GM19438 (cell line): ENCODE measurements at regions not wholly inside any gene's neighbourhood (a gene's known extent, or its start where the extent isn't known, plus 50 kb on each side); places are given as distances from the start of the nearest gene placed in this dataset.

Experiments used
- ATAC-seq: cut with Tn5 transposase; IDR thresholded peaks from one replicate; pipeline ENCODE4 v1.9.1; 2021; ENCODE audit warnings: low read depth; ENCODE audit not compliant: unreplicated experiment

DNA sequence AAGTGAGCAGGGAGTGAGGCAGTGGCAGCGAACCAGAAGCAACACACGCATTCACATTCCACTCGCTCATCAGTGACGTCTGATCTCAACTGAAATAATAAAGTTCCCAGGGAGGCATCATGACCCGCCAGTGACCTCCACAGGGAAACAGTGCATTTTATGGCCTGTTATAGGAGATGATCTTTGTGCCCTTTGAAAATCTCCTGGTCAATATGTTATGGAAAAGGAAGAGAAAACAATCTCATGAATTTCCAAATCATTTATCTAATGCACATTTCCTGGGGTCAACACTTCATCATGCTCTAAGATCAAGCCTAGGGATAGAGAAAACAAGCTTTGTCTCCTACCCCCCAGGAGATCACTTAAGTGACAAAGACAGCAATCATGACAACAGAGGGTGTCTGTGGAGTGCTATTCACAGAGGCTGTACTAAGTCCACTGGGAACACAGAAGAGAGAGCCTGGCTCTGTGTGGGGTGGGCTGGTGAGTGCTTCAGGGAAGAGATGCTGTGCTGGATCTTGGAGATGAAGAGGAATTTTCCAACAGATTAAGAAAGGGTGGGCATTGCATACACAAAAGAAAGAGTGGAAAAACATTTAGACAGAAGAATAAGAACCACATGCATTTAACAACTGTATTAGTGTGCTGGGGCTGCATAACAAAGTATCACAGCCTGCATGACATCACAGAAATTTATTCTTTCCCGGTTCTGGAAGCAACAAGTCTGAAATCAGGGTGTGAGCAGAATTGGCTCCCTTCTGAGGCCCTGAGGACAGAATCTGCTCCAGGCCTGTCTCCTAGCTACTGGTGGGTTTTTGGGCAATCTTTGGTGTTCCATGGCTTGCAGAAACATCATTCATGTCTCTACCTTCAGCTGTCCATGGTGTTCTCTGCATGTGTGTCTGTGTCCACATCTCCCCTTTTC lies 613.9 kb upstream of the IGFBP3 start:
- no peak for ATAC-seq

DNA sequence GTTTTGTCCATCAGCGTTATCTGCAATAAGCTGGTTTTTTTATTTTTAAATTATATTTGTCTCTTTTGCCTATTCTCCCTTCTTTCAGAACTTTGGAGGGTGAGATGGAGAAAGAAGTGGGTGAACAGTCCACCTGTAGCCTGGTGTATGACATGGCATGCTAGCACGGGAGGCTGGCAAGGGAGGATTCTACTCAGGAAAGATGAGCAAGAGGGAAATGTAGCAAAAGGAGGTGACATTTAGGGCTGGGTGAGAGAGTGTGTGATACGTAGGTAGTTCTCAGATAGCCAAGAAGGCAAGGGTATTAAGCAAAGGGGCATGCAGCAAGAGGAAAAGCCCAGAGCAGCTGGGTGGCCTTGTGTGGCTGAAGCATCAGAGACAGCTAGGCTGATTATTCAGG lies 612.9 kb upstream of the IGFBP3 start:
- no peak for ATAC-seq

DNA sequence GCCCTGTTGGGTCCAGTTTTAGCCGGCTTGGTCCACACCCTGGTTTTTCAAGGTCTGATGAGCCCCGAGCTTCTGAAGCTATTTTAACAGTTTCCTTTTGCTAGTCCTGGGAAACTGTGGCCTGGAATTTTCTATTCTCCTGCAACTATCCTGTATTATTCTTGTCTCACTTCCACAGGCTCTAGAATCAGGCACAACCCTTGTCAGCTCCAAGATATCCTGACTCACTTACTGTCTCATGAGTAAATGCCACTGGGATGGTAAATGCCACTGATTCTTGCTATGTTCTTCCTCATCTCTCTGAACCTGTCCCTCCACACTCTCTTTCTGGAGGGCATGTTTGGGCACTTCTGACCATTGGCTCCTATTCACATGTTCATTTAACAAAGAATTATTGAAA lies 611.5 kb upstream of the IGFBP3 start:
- no peak for ATAC-seq

DNA sequence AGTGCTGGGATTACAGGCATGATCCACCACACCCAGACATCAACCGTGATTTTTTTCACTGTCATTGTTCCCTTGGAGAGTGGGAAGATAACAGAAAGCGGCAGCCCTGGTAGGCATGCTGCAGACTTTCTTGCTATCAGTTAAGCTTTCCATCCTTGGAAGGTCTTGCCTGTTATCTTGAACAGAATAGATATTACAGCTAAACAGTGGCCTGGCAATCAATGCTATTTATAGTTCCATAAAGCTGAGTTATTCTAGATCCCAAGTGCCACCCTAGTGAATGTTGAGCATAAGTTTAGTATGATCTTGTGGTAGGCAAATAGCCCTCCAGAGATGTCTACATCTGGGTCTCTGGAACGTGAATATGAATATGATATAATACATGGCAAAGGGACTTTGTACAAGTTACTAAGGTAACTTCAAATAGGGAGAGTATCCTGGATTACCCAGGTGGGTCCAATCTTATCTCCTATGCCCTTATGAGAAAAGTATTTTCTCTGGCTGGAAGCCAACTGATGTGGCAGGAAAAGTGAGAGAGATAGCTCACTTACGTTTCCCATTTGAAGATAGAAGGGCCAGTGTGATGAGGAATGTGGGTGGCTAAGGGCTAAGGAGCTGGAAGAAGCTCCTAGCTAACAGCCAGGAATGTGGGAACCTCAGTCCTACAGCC lies 609.1 kb upstream of the IGFBP3 start:
- no peak for ATAC-seq

DNA sequence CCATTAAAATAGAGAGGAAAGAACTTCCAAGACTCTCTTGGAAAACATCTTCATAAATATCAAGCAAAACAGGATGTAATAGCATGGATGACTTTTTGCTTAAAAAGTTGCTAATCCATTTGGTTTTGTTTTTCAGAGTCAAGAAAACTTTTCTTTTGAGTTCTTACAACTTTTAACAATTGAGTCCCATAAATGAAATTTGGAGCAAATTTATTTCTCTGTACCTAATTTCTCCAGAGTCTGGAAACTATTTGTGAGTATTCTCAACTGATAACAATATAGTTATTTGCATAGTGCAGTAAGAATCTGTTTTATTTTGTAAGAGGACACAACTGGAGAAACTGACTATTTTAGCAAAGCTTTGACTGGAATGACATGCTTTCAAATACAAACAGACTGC lies 606.3 kb upstream of the IGFBP3 start:
- no peak for ATAC-seq

DNA sequence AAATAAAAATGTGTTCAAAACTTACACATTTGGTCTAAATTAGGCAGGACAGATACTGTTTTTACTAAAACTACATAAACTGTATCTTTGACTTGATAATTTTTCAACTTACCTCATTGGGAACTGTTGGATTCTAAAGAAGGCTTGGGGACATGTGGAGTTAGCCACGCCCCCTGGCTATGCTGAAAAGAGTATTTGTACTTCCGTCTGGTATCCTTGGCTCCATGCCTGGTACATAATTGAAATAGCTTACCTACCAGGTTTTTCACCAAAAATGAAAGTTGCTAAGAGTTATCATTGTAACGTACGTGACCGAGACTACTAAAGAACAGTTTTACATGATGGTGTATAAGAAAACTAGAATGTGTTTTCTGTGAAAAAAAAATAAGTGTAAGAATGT lies 604.8 kb upstream of the IGFBP3 start:
- ATAC-seq = no peak

DNA sequence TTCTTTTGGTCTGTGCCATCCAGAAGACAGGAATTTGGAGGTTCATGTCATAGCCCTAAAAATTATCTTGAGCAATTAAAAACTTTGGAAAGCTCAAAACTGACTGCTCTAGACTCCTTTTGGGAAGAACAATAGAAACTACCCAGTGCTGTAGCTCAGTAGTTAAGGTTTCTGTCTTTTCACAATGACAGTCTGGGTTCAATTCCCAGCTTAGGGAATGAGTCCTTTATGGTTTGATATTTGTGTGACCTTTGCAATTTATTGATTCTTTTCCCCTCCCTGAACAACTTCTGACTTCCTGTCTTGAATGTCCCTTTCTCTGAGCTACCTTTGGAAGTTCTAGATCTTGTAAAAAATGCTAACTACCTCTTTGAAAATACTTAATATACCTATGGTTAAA lies 603.3 kb upstream of the IGFBP3 start:
- ATAC-seq = no peak

DNA sequence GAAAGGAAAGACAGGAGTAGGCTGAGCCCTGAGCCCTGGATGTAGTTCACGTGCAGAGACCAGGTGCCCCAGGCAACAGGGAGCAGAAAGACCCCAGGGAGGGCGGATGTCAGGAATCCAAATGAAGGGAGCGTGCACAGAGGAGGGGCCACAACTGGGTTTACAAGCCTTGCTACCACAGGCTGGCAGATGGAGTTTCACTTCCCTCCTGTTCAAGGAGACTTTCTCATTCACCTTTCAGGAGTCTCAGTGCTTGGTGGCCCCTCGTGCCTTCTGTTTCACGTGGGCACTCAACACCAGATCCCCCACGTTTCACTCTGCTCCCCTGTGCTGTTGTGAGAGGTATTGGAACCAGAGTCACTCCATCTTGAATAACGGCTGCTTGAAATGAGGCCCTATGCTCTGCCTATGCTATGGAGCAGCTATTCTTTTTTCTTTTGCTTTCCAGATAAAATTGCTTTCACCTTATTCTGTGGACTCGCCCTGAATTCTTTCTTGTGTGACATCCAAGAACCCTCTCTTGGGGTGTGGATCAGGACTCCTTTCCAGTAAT lies 601.4 kb upstream of the IGFBP3 start:
- no peak for ATAC-seq

DNA sequence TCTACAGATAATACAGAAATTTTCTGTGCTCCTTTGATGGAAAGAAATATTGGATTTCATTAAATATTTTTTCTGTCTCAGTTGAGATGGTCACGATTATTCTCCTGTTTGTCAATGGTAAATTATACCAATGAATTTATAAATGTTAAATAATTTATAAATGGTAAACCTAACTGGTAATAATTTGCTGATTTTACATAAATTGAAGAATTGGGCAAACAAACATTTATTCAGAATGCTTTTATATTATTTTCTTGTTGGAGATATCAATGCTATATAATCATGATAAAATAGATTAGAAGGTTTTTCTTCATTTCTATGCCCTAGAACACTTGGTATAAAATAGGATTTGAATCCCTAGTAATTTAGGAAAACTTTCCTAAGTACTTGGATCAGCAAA lies 597.6 kb upstream of the IGFBP3 start:
- no peak for ATAC-seq

DNA sequence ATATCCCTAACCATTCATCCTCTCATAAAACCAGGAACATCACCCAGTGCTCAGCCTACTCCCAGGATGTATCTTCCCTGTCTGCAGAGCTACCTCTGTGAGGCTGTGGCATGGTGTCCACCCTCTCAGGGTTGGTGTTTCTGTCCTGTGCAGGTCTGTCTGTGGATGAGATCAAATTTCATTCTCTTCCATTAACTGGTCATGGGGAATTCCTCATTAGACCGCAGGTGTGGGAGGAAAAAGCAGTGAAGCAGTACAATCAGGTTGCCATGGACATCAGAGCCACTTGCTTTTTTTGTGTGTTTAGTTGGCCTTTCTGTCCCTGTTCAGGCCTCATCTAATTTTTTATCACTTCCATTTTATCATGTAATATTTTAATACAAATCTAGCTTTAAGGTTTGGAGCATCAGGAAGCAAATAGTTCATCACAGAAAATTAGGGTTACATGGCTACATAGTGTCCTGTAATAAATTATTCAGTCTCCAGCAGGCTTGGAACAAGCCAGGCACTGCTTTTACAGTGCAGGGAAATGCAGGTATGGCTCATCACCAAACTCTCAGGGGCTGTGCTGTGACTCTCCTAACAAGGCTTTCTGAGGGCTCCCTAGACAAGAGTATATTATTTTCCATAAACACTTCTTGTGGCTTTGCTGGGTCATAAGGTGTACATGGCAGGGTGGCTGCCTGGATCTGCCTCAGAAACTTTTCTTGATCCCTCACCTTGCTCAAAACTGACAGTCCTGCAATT lies 594.9 kb upstream of the IGFBP3 start:
- no peak for ATAC-seq

DNA sequence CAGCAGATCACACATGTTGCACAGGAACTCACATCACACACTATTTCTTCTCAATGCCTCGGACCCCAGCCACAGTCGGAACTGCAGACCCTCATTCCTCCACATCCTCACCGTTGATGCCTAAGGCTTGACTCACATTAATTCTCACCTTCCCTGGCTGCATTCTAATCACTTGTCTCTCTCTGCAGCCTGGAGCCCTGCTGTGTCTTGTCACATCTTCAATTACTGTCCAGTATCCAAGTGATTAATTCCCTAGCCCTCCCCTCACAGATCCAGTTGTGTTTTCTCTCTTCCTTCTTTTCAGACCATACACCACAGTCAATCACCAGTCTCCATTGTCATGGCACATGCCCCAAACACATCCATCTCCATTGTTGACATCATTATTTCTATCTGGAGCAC lies 592.4 kb upstream of the IGFBP3 start:
- ATAC-seq = no peak

DNA sequence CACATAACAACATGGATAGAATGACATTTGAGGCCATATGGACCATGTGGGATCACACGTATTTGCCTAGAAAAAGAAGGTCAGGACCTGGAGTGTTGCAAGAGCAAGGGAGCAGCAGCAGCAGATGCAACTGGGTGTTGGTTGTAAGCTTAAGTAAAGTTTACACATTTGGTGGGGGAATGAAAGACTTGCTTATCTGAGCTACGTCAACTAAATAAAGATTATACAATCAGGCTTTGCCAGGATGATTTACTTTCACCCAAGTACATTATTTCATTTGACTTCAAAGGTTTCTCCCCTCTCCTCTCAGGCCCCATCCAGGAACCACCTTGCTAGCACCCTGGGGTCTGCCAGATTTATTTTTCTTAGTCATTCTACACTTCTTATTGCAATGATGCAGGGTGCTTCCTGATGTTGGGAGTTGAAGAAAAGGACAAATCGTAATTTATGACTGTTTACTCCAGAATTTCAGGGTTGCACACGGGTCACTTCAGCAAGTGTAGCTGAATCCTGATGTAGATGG lies 591.9 kb upstream of the IGFBP3 start:
- ATAC-seq = no peak

DNA sequence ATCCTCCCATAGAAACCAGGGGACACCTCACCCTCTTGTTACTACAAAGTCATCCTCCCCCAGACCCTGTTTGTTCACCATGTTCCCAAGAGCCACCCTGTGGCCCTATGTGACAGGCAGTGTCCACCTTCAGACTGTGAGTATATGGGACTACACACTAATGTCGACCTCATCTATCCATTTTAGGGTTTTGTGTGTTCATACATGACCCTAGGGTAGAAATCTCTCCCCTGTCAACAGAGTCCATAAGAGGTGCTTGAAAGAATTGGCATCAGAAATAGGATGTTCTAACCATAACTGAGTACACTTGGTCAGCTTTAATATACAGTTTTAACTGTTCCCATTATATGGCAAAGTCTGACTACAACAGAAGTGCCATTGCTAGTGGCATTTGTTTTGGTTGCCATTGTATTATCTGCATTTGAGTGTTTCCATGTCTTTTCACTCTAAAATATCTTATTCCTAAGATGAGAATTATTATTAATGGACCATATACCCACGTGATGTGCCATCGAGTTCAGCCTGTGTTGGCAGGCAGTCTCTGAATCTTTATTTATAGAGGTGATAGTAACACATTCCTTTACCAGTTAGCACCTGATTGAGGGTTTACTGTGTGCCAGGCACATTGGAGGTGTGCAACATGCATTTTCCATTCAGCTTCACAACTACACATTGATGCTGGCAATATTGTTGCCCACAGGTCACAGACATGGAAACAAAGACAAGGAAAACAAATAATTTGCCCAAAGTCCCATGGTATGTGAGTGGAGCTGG lies 590.6 kb upstream of the IGFBP3 start:
- ATAC-seq = no peak

DNA sequence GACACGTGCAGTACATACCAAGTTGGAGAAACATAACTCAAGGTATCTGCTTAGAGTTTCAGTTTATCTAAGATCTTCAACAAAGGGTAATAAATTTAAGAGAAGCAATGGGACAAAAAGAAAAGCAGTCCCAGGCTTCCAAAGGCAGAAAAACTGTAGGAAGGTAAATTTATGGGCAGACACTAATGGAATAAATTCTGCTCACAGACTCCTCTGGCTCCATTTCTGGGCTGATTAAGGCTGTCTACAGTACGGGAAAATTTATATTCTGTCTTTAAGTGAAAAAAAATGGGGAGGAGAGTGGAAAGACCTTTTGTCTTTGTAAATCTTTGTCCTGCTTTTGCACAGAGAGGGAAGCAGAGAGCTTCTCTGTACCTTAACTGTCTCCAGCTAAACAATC lies 587.5 kb upstream of the IGFBP3 start:
- ATAC-seq = no peak

DNA sequence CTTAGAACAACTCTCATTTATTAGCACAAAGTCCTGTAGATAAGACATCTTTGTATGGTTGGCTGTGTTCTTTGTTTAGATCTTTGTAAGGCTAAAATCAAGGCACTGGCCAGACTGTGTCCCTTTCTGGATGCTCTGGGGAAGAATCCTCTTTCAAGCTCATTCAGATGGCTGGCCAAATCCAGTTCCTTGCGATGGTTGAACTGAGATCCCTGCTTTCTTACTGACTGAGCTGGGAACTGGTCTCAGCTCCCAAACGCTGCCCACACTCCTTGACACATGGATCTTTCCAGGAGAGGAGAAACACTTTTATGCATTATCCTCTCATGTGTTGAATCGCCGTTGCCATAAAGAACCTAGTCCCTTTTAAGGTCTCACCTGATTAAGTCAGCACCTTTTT lies 586.5 kb upstream of the IGFBP3 start:
- no peak for ATAC-seq

DNA sequence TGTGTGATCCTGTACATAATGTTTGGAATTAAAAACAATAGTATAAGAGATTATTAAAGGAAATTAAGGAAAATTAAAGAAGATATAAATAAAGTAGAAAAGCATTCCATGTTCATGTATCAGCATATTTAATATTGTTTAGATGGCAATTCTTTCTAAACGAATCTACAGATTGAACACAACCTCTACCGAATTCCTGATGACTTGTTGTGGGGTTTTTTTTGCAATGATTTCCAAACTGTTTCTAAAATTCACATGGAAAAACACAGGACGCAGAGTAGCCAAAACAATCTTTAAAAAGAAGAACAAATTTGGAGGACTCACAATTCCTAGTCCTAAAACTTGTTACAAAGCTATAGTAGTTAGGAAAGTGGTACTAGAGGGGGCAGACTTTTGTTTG lies 573.4 kb upstream of the IGFBP3 start:
- no peak for ATAC-seq

DNA sequence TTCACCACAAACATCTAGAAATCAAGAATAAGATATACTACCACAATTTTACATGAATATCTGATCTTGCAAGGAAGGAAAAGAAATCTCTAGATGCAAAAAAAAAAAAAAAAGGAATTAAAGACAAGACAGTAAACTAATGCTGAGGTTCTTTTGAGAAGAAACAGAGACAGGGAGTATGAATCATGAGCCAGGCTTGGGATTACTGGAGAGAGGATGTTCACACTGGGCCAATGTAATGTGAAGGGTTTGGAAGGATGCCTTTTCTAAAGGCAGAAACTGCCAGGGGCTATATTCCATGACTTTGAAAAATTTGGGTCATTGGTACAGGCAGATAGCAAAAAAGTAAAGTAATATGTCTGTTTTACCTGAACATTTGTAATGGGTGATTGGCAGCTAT lies 573.0 kb upstream of the IGFBP3 start:
- ATAC-seq = no peak

DNA sequence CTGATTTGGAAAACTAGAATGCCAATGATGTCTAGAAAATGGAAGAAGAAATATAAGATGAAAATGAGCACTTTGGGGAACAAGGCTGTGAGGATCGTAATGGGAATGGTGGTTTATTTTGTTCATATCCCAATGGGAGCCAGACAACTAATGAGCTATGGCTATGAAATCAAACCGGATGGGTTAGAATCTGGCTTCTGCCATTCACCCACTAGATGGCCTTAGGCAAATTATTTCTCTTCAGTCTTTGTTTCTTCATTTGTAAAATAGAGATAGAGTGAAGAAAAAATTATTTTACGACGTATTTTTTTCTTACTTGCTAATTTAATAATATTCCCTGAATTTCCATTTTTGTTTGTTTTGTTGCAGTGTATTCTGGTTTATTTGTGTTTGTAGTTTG lies 572.1 kb upstream of the IGFBP3 start:
- ATAC-seq = no peak

DNA sequence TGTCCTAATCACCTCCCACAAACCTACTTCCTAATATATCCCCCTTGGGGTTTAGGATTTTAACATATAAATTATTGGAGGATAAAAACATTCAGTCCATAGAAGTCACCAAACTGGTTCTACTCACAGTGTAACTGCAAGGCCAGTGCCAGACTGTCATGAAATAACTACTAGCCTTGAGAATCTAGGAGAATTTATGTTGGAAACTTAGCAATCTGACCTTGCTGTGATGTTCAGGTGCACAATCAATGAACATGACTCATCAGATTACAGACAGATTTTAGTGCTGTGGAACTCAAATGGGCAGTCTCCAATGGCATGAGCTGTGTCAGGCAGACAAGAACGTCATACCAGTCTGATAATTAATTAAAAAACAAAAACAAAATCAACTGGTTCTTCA lies 571.4 kb upstream of the IGFBP3 start:
- no peak for ATAC-seq

DNA sequence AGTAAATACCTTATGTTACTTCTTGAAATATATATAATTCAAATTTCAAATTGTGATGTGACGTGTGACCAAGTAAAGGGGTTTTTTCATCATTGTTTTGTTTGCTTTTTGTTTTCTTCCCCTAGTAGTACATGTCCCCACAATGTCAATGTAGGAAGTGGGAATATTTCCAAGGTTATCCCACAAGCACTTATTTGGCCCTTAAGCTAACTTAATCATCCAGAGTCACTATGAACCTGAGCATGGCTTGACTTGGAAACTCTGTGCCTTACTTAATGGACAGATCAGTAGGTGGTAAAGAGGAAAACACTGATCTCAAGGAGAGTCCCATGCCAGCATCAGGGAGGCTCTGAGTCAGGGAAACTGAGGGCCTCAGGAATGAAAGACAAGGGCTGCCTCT lies 569.3 kb upstream of the IGFBP3 start:
- ATAC-seq = no peak
